HepG2 (cell line): ENCODE measurements at regions not wholly inside any gene's neighbourhood (a gene's known extent, or its start where the extent isn't known, plus 50 kb on each side); places are given as distances from the start of the nearest gene placed in this dataset.

Experiments used
- HCFC1 ChIP-seq: fragments of 150-350 bp; IDR thresholded peaks from 2 replicates; pipeline ENCODE4 v1.6.1; 2014; ENCODE audit warnings: low read depth, low read length
- HOXA7 ChIP-seq: sonication (generic); formaldehyde crosslinking; IDR thresholded peaks from 2 replicates; pipeline ENCODE4 v1.8.1; 2022; ENCODE audit warnings: mild to moderate bottlenecking, missing genetic modification reagents, moderate library complexity
- RAD21 ChIP-seq: fragments of 450-650 bp; formaldehyde crosslinking; IDR thresholded peaks from 2 replicates; pipeline ENCODE4 v1.5.0; 2020; ENCODE audit warnings: mild to moderate bottlenecking

- no peak for TF ChIP-seq HOXA7 (CRISPR knock-in tag)
- no peak for TF ChIP-seq HCFC1
- no peak for TF ChIP-seq RAD21
These were observed 463.0 kb downstream of the CETN3 start for GRCh38 chr5:89946508-89946907.
